Activated CD4-positive, alpha-beta T cell treated with anti-CD3 and anti-CD28 coated beads, Interleukin-2, amount 10 ng/mL, durations not matched to agents 7 days and 5 days (primary cell): ENCODE measurements at regions not wholly inside any gene's neighbourhood (a gene's known extent, or its start where the extent isn't known, plus 50 kb on each side); places are given as distances from the start of the nearest gene placed in this dataset.

Source experiments
- CTCF ChIA-PET: fragments of 350-600 bp; sonication (Branson Sonifier 250); formaldehyde crosslinking; loops from one replicate; lab custom pipeline; 2021; ENCODE audit warnings: antibody characterized with exemption; lab: Charles Lee
- POLR2A ChIA-PET: fragments of 350-600 bp; sonication (Branson Sonifier 250); formaldehyde crosslinking; loops from one replicate; lab custom pipeline; 2021; ENCODE audit warnings: antibody characterized with exemption; lab: Charles Lee
- DNase-seq: peaks from one replicate; pipeline ENCODE4 v3.0.0-alpha.2; 2020
- H3K27ac Mint-ChIP-seq: one replicate; pipeline ENCODE4 v1.8.0; 2021; ENCODE audit warnings: mild to moderate bottlenecking, moderate library complexity, mixed read lengths
- H3K27me3 Mint-ChIP-seq: one replicate; pipeline ENCODE4 v1.8.0; 2021; ENCODE audit warnings: mixed read lengths
- H3K36me3 Mint-ChIP-seq: one replicate; pipeline ENCODE4 v1.8.0; 2021; ENCODE audit warnings: low read depth, mixed read lengths
- H3K4me1 Mint-ChIP-seq: one replicate; pipeline ENCODE4 v1.8.0; 2021; ENCODE audit warnings: mixed read lengths
- H3K4me3 Mint-ChIP-seq: one replicate; pipeline ENCODE4 v1.8.0; 2021; ENCODE audit warnings: mild to moderate bottlenecking, moderate library complexity, mixed read lengths
- H3K9me3 Mint-ChIP-seq: one replicate; pipeline ENCODE4 v1.8.0; 2021; ENCODE audit warnings: mixed read lengths

- H3K4me3 Mint-ChIP-seq = no peak overlapping the region
- ChIA-PET CTCF (no interaction called here), POLR2A (no interaction called here)
- no peak for DNase-seq
- no peaks in the 10 kb centered on the region for H3K4me1 Mint-ChIP-seq
- H3K27ac Mint-ChIP-seq = no peak overlapping the region
- H3K27me3 Mint-ChIP-seq = peaks cover 2% of the 10 kb centered on the region
- no peaks in the 10 kb centered on the region for H3K36me3 Mint-ChIP-seq
- H3K9me3 Mint-ChIP-seq = no peaks in the 10 kb centered on the region
Observed at GRCh38 chr18:78716581-78716980, 263.0 kb upstream of the SALL3 start.

DNA sequence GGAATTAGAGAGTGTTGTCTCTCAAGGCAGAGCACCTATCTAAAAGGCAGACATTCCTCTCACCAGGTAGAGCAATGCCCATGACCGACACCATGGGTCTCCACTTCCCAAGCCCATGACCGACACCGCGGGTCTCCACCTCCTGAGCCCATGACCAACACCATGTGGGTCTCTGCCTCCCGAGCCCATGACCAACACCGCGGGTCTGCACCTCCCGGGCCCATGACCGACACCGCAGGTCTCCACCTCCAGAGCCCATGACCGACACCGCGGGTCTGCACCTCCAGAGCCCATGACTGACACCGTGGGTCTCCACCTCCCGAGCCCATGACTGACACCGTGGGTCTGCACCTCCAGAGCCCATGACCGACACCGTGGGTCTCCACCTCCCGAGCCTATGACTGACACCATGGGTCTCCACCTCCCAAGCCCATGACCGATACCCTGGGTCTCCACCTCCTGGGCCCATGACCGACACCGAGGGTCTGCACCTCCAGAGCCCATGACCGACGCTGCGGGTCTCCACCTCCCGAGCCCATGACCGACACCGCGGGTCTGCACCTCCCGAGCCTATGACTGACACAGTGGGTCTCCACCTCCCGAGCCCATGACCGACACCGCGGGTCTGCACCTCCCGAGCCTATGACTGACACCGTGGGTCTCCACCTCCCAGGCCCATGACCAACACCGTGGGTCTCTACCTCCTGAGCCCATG, 262.4 kb upstream of the SALL3 start:
- H3K9me3 Mint-ChIP-seq = no peaks in the 10 kb centered on the region
- H3K27ac Mint-ChIP-seq = no peak overlapping the region
- H3K4me3 Mint-ChIP-seq = no peak overlapping the region
- ChIA-PET POLR2A (no interaction called here), CTCF (no interaction called here)
- H3K36me3 Mint-ChIP-seq = no peaks in the 10 kb centered on the region
- H3K4me1 Mint-ChIP-seq = no peaks in the 10 kb centered on the region
- DNase-seq = no peak
- H3K27me3 Mint-ChIP-seq = peaks cover 7% of the 10 kb centered on the region

DNA sequence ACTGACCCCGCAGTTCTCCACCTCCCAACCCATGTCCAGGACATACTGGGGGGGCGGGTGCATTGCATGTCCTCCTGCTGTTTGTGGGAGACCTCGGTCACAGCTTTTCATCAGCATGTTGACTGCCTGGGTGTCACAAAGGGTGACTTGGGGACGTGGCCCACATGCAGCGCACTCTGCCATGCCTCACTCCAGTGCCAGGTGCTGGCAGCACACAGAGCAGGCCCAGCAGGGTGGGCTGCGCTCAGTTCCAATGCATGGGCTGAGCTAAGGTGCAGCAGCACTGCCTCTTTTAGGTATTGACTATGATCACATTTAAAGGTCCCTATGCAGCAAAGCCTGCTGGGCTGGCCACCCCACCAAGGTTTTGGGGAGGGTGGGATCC, 261.9 kb upstream of the SALL3 start:
- Mint-ChIP-seq H3K27ac (no peak overlapping the region), H3K36me3 (no peaks in the 10 kb centered on the region), H3K4me3 (no peak overlapping the region), H3K9me3 (no peaks in the 10 kb centered on the region), H3K27me3 (peaks cover 10% of the 10 kb centered on the region), H3K4me1 (no peaks in the 10 kb centered on the region)
- CTCF ChIA-PET = no interaction called here
- POLR2A ChIA-PET = no interaction called here
- no peak for DNase-seq

DNA sequence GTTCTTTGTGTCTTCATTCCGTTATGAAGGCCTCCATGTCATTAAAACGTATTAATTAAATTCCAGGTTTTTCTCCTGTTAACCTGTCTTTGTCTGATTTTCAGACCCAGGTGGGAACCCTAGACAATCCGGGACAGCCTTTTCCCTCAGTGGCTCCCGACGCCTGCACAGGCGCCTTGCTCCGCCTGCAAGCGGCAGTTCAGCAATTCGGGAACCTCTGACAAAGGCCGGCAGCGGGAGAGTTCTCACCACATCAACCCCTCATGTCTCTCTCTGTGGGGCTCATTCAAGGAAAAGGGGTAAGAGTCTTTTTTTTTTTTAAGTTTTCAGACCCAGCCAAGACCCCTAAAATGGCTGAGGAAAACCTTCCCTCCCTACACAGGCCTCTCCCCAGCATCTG, 259.8 kb upstream of the SALL3 start:
- H3K27me3 Mint-ChIP-seq = peaks cover 10% of the 10 kb centered on the region
- ChIA-PET CTCF (no interaction called here), POLR2A (no interaction called here)
- H3K4me3 Mint-ChIP-seq = no peak overlapping the region
- no peak for DNase-seq
- no peak overlapping the region for H3K27ac Mint-ChIP-seq
- no peaks in the 10 kb centered on the region for H3K4me1 Mint-ChIP-seq
- H3K36me3 Mint-ChIP-seq = no peaks in the 10 kb centered on the region
- H3K9me3 Mint-ChIP-seq = no peaks in the 10 kb centered on the region

DNA sequence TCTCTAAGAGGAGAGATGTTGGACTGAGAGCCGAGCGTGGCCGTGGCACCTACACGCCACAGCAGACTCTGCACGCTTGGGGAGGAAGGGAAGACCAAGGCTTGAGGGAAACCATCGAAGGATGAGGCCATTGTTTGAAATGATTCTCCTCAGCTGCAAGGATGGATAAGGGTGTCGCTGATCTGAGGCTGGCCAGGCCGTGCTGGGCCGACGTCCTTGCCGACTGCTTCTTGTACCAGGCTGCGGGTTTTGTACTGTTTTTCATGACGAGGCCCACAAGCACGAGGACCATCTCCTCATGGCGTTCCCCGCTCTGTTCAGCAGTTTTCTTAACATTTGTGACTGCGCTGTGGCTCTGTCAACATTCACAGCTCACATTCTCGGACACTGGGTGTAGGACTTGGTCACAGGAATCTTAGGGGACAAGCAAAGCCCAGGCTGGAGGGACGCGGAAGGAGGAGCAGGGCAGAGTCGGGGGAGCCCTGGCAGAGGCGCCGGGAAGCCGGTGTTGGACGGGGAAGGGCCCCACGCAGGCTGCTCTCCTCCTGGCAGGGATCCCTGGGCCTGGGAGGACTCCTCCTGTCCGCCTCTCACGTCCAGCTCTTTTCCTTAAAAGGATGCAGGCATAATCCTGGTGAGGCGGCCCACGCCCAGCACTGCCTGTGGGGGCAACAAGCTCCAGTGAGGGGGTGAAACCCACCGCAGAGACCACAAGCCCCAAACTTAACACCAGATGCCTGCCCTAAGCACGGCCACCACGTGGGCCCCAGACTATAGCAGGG, 259.0 kb upstream of the SALL3 start:
- no peaks in the 10 kb centered on the region for H3K36me3 Mint-ChIP-seq
- DNase-seq = no peak
- CTCF ChIA-PET = no interaction called here
- H3K27ac Mint-ChIP-seq = no peak overlapping the region
- H3K4me3 Mint-ChIP-seq = no peak overlapping the region
- no peaks in the 10 kb centered on the region for H3K4me1 Mint-ChIP-seq
- H3K9me3 Mint-ChIP-seq = no peaks in the 10 kb centered on the region
- H3K27me3 Mint-ChIP-seq = peaks cover 10% of the 10 kb centered on the region
- POLR2A ChIA-PET = no interaction called here

DNA sequence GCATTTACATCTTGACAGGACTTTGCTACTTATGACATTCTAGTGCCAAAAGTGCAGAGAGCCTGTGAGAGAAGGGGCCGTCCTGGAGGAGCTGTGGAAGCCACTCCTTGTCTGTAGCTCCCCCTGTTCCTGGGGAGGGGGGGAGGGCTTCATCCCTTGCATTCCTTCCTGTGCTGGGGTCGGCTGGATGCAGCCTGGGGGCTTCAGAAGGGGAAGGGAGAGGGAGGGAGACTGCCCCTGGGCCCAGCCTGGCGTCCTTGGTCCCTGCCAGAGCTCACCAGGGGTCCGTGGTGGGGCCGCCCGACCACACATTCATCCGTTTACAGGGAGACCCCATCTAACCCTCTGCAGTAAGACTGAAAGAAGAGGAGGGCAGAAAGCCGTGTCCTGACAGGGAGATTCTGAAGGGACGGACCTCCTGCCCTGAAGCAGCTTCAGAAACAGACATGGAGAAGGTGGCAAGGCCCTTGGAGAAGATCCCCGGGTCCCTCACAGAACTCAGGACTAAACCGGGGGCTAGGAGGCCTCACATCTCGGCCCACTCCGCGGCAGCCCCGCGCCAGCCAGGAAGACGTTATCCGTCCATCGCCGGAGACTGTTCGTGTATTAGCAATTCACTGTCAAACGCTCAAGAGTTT, 258.3 kb upstream of the SALL3 start:
- Mint-ChIP-seq H3K36me3 (no peaks in the 10 kb centered on the region), H3K27me3 (peaks cover 10% of the 10 kb centered on the region), H3K27ac (no peak overlapping the region), H3K4me1 (no peaks in the 10 kb centered on the region), H3K4me3 (no peak overlapping the region), H3K9me3 (no peaks in the 10 kb centered on the region)
- POLR2A ChIA-PET = no interaction called here
- no peak for DNase-seq
- CTCF ChIA-PET = no interaction called here

DNA sequence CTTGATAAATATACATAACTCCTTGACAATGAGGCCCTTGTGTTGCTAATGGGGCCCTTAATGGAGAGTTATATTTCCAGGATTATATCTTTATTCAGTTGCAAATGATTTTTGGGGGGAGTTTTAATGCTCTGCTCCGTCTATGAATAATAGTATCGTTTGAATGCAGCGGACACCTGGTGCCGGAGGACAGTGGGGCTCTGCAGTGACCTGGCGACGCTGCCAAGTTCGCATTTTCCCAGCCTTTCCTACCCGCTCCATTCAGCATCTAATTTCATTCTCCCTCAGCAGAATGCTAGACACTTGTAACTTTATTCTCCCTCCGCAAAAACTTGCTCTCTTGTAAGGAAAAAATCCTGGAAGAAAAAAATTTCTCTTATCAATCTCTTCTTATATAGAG, 257.6 kb upstream of the SALL3 start:
- ChIA-PET POLR2A (no interaction called here), CTCF (no interaction called here)
- H3K27me3 Mint-ChIP-seq = peaks cover 10% of the 10 kb centered on the region
- no peaks in the 10 kb centered on the region for H3K36me3 Mint-ChIP-seq
- H3K4me3 Mint-ChIP-seq = no peak overlapping the region
- H3K9me3 Mint-ChIP-seq = no peaks in the 10 kb centered on the region
- H3K27ac Mint-ChIP-seq = no peak overlapping the region
- no peak for DNase-seq
- no peaks in the 10 kb centered on the region for H3K4me1 Mint-ChIP-seq

DNA sequence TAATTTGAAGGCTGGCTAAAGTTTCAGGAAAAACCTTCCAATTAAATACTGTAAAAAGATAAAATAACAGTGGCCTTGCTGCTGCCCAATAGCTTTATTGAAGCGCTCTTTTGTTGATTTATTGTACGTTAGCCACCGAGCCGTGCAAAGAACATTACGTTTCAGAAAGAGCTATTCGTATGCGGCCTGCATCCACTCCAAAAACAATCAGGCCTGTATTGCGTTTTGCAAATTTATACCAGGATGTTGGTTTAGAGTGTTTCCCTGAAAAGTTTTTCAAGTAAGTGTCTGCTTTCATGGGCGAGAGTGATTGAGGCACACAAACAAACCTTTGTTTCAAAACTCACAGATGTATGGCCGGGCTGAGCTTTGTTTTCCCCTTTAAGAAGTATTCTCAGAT, 257.2 kb upstream of the SALL3 start:
- DNase-seq = no peak
- ChIA-PET CTCF (no interaction called here), POLR2A (no interaction called here)
- peaks cover 10% of the 10 kb centered on the region for H3K27me3 Mint-ChIP-seq
- H3K4me3 Mint-ChIP-seq = no peak overlapping the region
- H3K4me1 Mint-ChIP-seq = no peaks in the 10 kb centered on the region
- no peaks in the 10 kb centered on the region for H3K9me3 Mint-ChIP-seq
- H3K27ac Mint-ChIP-seq = no peak overlapping the region
- no peaks in the 10 kb centered on the region for H3K36me3 Mint-ChIP-seq

DNA sequence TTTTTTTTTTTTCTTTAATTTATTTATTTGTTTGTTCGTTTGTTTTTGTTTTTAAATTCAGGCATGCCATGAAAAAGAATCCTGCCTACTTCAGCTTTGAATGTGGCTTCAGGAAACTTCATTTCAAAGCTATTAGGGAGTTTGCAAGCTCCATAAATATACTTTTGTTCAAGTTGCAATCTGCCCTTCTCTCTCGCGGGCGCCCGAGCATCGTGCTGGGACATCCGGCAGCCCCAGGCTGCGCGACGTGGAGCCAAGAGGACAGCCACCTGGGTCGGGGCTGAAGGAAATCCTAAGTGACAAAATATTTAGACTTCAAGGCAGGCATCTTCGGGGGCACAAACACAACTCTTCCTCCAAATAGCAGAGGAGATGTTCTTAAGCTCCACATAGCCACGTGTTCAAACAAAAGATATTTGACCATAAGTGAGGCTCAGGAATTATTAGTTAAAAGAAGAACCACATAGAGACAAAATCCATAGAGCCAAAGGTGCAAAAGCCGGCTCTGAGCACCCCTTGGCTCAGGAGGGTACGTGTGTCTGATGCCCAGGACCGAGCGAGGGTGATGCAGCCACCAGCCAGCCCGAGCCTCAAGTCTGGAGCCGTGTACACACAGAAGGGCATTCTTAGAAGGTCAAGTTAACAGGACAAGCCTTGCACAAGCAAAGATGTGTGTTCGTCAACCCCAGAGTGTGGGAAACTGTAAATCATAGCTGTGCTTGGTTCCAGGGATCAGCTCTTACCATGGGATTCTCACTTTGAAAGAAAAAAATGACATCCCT, 256.5 kb upstream of the SALL3 start:
- Mint-ChIP-seq H3K36me3 (no peaks in the 10 kb centered on the region), H3K4me1 (no peaks in the 10 kb centered on the region), H3K9me3 (no peaks in the 10 kb centered on the region), H3K27ac (no peak overlapping the region), H3K27me3 (peaks cover 10% of the 10 kb centered on the region), H3K4me3 (no peak overlapping the region)
- ChIA-PET CTCF (no interaction called here), POLR2A (no interaction called here)
- DNase-seq = no peak

GRCh38 chr18:78724214-78724914, 255.3 kb upstream of the SALL3 start:
- ChIA-PET POLR2A (no interaction called here), CTCF (no interaction called here)
- no peak for DNase-seq
- Mint-ChIP-seq H3K27ac (no peak overlapping the region), H3K36me3 (no peaks in the 10 kb centered on the region), H3K4me1 (no peaks in the 10 kb centered on the region), H3K4me3 (no peak overlapping the region), H3K9me3 (no peaks in the 10 kb centered on the region), H3K27me3 (peaks cover 10% of the 10 kb centered on the region)

- CTCF ChIA-PET = no interaction called here
Observed at GRCh38 chr18:78725426-78725825, 254.2 kb upstream of the SALL3 start.

GRCh38 chr18:78726326-78727056, 253.1 kb upstream of the SALL3 start:
- Mint-ChIP-seq H3K4me3 (no peak overlapping the region), H3K36me3 (no peaks in the 10 kb centered on the region), H3K27ac (no peak overlapping the region), H3K4me1 (no peaks in the 10 kb centered on the region), H3K9me3 (no peaks in the 10 kb centered on the region), H3K27me3 (peaks cover 9% of the 10 kb centered on the region)
- DNase-seq = no peak
- ChIA-PET CTCF (no interaction called here), POLR2A (no interaction called here)

More at GRCh38 chr18:78725426-78725825, 254.2 kb upstream of the SALL3 start:
- no peak overlapping the region for H3K27ac Mint-ChIP-seq
- POLR2A ChIA-PET = no interaction called here
- H3K4me3 Mint-ChIP-seq = no peak overlapping the region
- H3K36me3 Mint-ChIP-seq = no peaks in the 10 kb centered on the region
- H3K27me3 Mint-ChIP-seq = peaks cover 10% of the 10 kb centered on the region
- H3K9me3 Mint-ChIP-seq = no peaks in the 10 kb centered on the region
- H3K4me1 Mint-ChIP-seq = no peaks in the 10 kb centered on the region
- no peak for DNase-seq
